ENCODE measurements at regions not wholly inside any gene's neighbourhood (a gene's known extent, or its start where the extent isn't known, plus 50 kb on each side); places are given as distances from the start of the nearest gene placed in this dataset.

- Histone ChIP-seq H3K27me3 (ENCODE audit: control insufficient read depth, insufficient read depth, low read length) (no peaks in the 10 kb centered on the region), H3K4me3 (ENCODE audit: low read depth, low read length) (no peak overlapping the region), H3K36me3 (ENCODE audit: control insufficient read depth, insufficient read depth, low read length) (no peaks in the 10 kb centered on the region)
- TF ChIP-seq CTCF (IDR thresholded peaks at IDR 0.05; ENCODE audit: insufficient read depth, low read length, poor library complexity, severe bottlenecking), result no peak
- DNase-seq (ENCODE audit: low read depth), result no peak
These were observed 87.7 kb upstream of the KRR1 start for GRCh38 chr12:75599061-75599460.

- Histone ChIP-seq H3K4me3 (ENCODE audit: low read depth, low read length) (no peak overlapping the region), H3K36me3 (ENCODE audit: control insufficient read depth, insufficient read depth, low read length) (no peaks in the 10 kb centered on the region), H3K27me3 (ENCODE audit: control insufficient read depth, insufficient read depth, low read length) (no peaks in the 10 kb centered on the region)
- TF ChIP-seq CTCF (IDR thresholded peaks at IDR 0.05; ENCODE audit: insufficient read depth, low read length, poor library complexity, severe bottlenecking), result no peak
- DNase-seq (ENCODE audit: low read depth), result no peak
These were observed 85.0 kb upstream of the KRR1 start for GRCh38 chr12:75596406-75596805.

- TF ChIP-seq CTCF (IDR thresholded peaks at IDR 0.05; ENCODE audit: insufficient read depth, low read length, poor library complexity, severe bottlenecking), result no peak
- no peak for DNase-seq (ENCODE audit: low read depth)
- Histone ChIP-seq H3K36me3 (ENCODE audit: control insufficient read depth, insufficient read depth, low read length) (no peaks in the 10 kb centered on the region), H3K27me3 (ENCODE audit: control insufficient read depth, insufficient read depth, low read length) (no peaks in the 10 kb centered on the region), H3K4me3 (ENCODE audit: low read depth, low read length) (no peak overlapping the region)
These were observed 81.4 kb upstream of the KRR1 start for GRCh38 chr12:75592638-75593335.

GRCh38 chr12:75592086-75592485 lies 80.7 kb upstream of the KRR1 start:
- TF ChIP-seq CTCF (IDR thresholded peaks at IDR 0.05; ENCODE audit: insufficient read depth, low read length, poor library complexity, severe bottlenecking), result no peak
- no peak for DNase-seq (ENCODE audit: low read depth)
- Histone ChIP-seq H3K27me3 (ENCODE audit: control insufficient read depth, insufficient read depth, low read length) (no peaks in the 10 kb centered on the region), H3K36me3 (ENCODE audit: control insufficient read depth, insufficient read depth, low read length) (no peaks in the 10 kb centered on the region), H3K4me3 (ENCODE audit: low read depth, low read length) (no peak overlapping the region)

GRCh38 chr12:75591628-75592027 lies 80.2 kb upstream of the KRR1 start:
- Histone ChIP-seq H3K27me3 (ENCODE audit: control insufficient read depth, insufficient read depth, low read length) (no peaks in the 10 kb centered on the region), H3K36me3 (ENCODE audit: control insufficient read depth, insufficient read depth, low read length) (no peaks in the 10 kb centered on the region), H3K4me3 (ENCODE audit: low read depth, low read length) (no peak overlapping the region)
- DNase-seq (ENCODE audit: low read depth), result no peak
- no peak for TF ChIP-seq CTCF (IDR thresholded peaks at IDR 0.05; ENCODE audit: insufficient read depth, low read length, poor library complexity, severe bottlenecking)

GRCh38 chr12:75589801-75590200 lies 78.4 kb upstream of the KRR1 start:
- no peaks in the 10 kb centered on the region for H3K27me3 ChIP-seq (ENCODE audit: control insufficient read depth, insufficient read depth, low read length)
- H3K4me3 ChIP-seq (ENCODE audit: low read depth, low read length), result no peak overlapping the region
- DNase-seq (ENCODE audit: low read depth), result no peak
- no peak for TF ChIP-seq CTCF (IDR thresholded peaks at IDR 0.05; ENCODE audit: insufficient read depth, low read length, poor library complexity, severe bottlenecking)
- H3K36me3 ChIP-seq (ENCODE audit: control insufficient read depth, insufficient read depth, low read length), result no peaks in the 10 kb centered on the region

All from kidney epithelial cell (primary cell).